Caco-2 (cell line): ENCODE measurements at regions not wholly inside any gene's neighbourhood (a gene's known extent, or its start where the extent isn't known, plus 50 kb on each side); places are given as distances from the start of the nearest gene placed in this dataset.

Source experiments
- BruUV-seq: library from RNA; stranded (reverse); fragments of 400-500 nt; replicated peaks from 2 replicates; lab custom pipeline; 2021; lab: Mats Ljungman, UMichigan
- CTCF ChIA-PET: fragments of 300-600 bp; sonication (Branson Sonifier 250); formaldehyde crosslinking; loops from one replicate; lab custom pipeline; 2022; ENCODE audit warnings: antibody characterized with exemption; lab: Charles Lee
- POLR2A ChIA-PET: fragments of 300-600 bp; sonication (Branson Sonifier 250); formaldehyde crosslinking; loops from one replicate; lab custom pipeline; 2022; ENCODE audit warnings: antibody characterized with exemption; lab: Charles Lee
- DNase-seq, 2 experiments: peaks; one replicate each; pipeline versions ENCODE4 v3.0.0 to v3.0.0-alpha.2; 2020 to 2022
- H3K27me3 ChIP-seq: replicated peaks from 2 replicates; pipeline ENCODE4 v1.6.0; 2011; ENCODE audit warnings: low read length; ENCODE audit not compliant: control insufficient read depth, insufficient read depth
- H3K36me3 ChIP-seq: 2 replicates; pipeline ENCODE4 v1.5.1; 2011; ENCODE audit warnings: low read length; ENCODE audit not compliant: control insufficient read depth, insufficient read depth
- H3K4me1 ChIP-seq: fragments of 250-450 bp; sonication (Bioruptor Pico); 2 replicates; pipeline ENCODE4 v1.5.1; 2020; ENCODE audit warnings: mild to moderate bottlenecking
- H3K4me3 ChIP-seq: 2 replicates; pipeline ENCODE4 v1.5.1; 2011; ENCODE audit warnings: low read depth, mild to moderate bottlenecking, control low read depth, low read length
- H3K9me3 ChIP-seq: fragments of 250-450 bp; sonication (Bioruptor Pico); 2 replicates; pipeline ENCODE4 v1.5.1; 2020; ENCODE audit warnings: mild to moderate bottlenecking, moderate library complexity
- H3K27ac Mint-ChIP-seq: one replicate; pipeline ENCODE4 v1.8.0; 2022; ENCODE audit warnings: mixed read lengths; ENCODE audit not compliant: unreplicated experiment
- H3K27me3 Mint-ChIP-seq: one replicate; pipeline ENCODE4 v1.8.0; 2022; ENCODE audit warnings: mixed read lengths; ENCODE audit not compliant: insufficient read depth, unreplicated experiment
- H3K36me3 Mint-ChIP-seq: one replicate; pipeline ENCODE4 v1.8.0; 2022; ENCODE audit warnings: mild to moderate bottlenecking, mixed read lengths; ENCODE audit not compliant: insufficient read depth, unreplicated experiment
- H3K4me1 Mint-ChIP-seq: one replicate; pipeline ENCODE4 v1.8.0; 2022; ENCODE audit warnings: low read depth, mixed read lengths; ENCODE audit not compliant: unreplicated experiment
- H3K4me3 Mint-ChIP-seq: one replicate; pipeline ENCODE4 v1.8.0; 2022; ENCODE audit warnings: mild to moderate bottlenecking, moderate library complexity, mixed read lengths; ENCODE audit not compliant: unreplicated experiment
- H3K9me3 Mint-ChIP-seq: one replicate; pipeline ENCODE4 v1.8.0; 2022; ENCODE audit warnings: mixed read lengths; ENCODE audit not compliant: unreplicated experiment
- CTCF ChIP-seq, 2 experiments: fragments of 200-600 bp in 1 of 2; IDR thresholded peaks; 1 replicate in 1 of 2; 2 replicates in 1 of 2; pipeline versions ENCODE4 v1.5.1 to v1.8.0; 2011 to 2022; ENCODE audit warnings: antibody characterized with exemption in 1 of 2, control low read depth in 1 of 2, inconsistent platforms in 1 of 2, low read depth in 1 of 2, low read length in 1 of 2, mild to moderate bottlenecking in 1 of 2, moderate library complexity in 1 of 2; ENCODE audit not compliant: insufficient read depth in 1 of 2, severe bottlenecking in 1 of 2, unreplicated experiment in 1 of 2
- intact Hi-C: fragments of 100-400 bp; cut with micrococcal nuclease; formaldehyde crosslinking; loops from one replicate; pipeline ENCODE4 v1.10.0; 2022; ENCODE audit not compliant: unreplicated experiment

GRCh38 chr6:93678841-93679454 lies 259.6 kb upstream of the EPHA7 start:
- intact Hi-C loops: no loop called here
- no TSS peak for BruUV-seq
- H3K4me3 ChIP-seq: no peak overlapping the region
- no peak for TF ChIP-seq CTCF (IDR thresholded peaks at IDR 0.05; ENCODE audit: insufficient read depth in 1 of 2, low read depth in 1 of 2, low read length in 1 of 2, severe bottlenecking in 1 of 2, unreplicated experiment in 1 of 2)
- H3K4me3 Mint-ChIP-seq: no peak overlapping the region
- H3K27me3 Mint-ChIP-seq: no peaks in the 10 kb centered on the region
- H3K9me3 Mint-ChIP-seq: no peaks in the 10 kb centered on the region
- POLR2A ChIA-PET: no interaction called here
- H3K4me1 Mint-ChIP-seq: no peaks in the 10 kb centered on the region
- no peak overlapping the region for H3K27ac Mint-ChIP-seq
- CTCF ChIA-PET: no interaction called here
- H3K27me3 ChIP-seq: no peaks in the 10 kb centered on the region
- no peaks in the 10 kb centered on the region for H3K9me3 ChIP-seq
- no peaks in the 10 kb centered on the region for H3K36me3 ChIP-seq
- no peaks in the 10 kb centered on the region for H3K36me3 Mint-ChIP-seq
- H3K4me1 ChIP-seq: no peaks in the 10 kb centered on the region
- no peak for DNase-seq

GRCh38 chr6:93677264-93677965 lies 258.1 kb upstream of the EPHA7 start:
- CTCF ChIA-PET: no interaction called here
- no peaks in the 10 kb centered on the region for H3K9me3 ChIP-seq
- no peaks in the 10 kb centered on the region for H3K4me1 ChIP-seq
- H3K9me3 Mint-ChIP-seq: no peaks in the 10 kb centered on the region
- BruUV-seq: no TSS peak
- intact Hi-C loops: no loop called here
- H3K36me3 ChIP-seq: no peaks in the 10 kb centered on the region
- no peak overlapping the region for H3K4me3 ChIP-seq
- H3K4me1 Mint-ChIP-seq: no peaks in the 10 kb centered on the region
- POLR2A ChIA-PET: no interaction called here
- no peak overlapping the region for H3K27ac Mint-ChIP-seq
- no peaks in the 10 kb centered on the region for H3K27me3 Mint-ChIP-seq
- no peak overlapping the region for H3K4me3 Mint-ChIP-seq
- DNase-seq: no peak
- no peaks in the 10 kb centered on the region for H3K36me3 Mint-ChIP-seq
- no peak for TF ChIP-seq CTCF (IDR thresholded peaks at IDR 0.05; ENCODE audit: insufficient read depth in 1 of 2, low read depth in 1 of 2, low read length in 1 of 2, severe bottlenecking in 1 of 2, unreplicated experiment in 1 of 2)
- no peaks in the 10 kb centered on the region for H3K27me3 ChIP-seq

GRCh38 chr6:93676581-93676980 lies 257.2 kb upstream of the EPHA7 start:
- intact Hi-C loops: no loop called here
- CTCF ChIA-PET: no interaction called here

More at GRCh38 chr6:93676581-93676980, 257.2 kb upstream of the EPHA7 start:
- H3K4me1 Mint-ChIP-seq: no peaks in the 10 kb centered on the region
- H3K27ac Mint-ChIP-seq: no peak overlapping the region
- no peak for DNase-seq
- no peaks in the 10 kb centered on the region for H3K9me3 Mint-ChIP-seq
- H3K27me3 ChIP-seq: no peaks in the 10 kb centered on the region
- H3K36me3 ChIP-seq: no peaks in the 10 kb centered on the region
- no peaks in the 10 kb centered on the region for H3K36me3 Mint-ChIP-seq
- no peaks in the 10 kb centered on the region for H3K27me3 Mint-ChIP-seq
- no peak overlapping the region for H3K4me3 Mint-ChIP-seq
- H3K4me1 ChIP-seq: no peaks in the 10 kb centered on the region
- H3K4me3 ChIP-seq: no peak overlapping the region
- H3K9me3 ChIP-seq: no peaks in the 10 kb centered on the region
- BruUV-seq: no TSS peak
- no peak for TF ChIP-seq CTCF (IDR thresholded peaks at IDR 0.05; ENCODE audit: insufficient read depth in 1 of 2, low read depth in 1 of 2, low read length in 1 of 2, severe bottlenecking in 1 of 2, unreplicated experiment in 1 of 2)
- POLR2A ChIA-PET: no interaction called here
